A549 (cell line): ENCODE measurements at regions not wholly inside any gene's neighbourhood (a gene's known extent, or its start where the extent isn't known, plus 50 kb on each side); places are given as distances from the start of the nearest gene placed in this dataset.

Source experiments
- ATAC-seq, 2 experiments: fragments of 200-7000 bp in 1 of 2; fragments of >200 bp in 1 of 2; cut with Nextera tagmentation in 1 of 2; cut with Tn5 transposase in 1 of 2; 3 replicates each; pipeline versions ENCODE4 v1.8.0 to v1.9.1; 2018 to 2020; ENCODE audit warnings: mild to moderate bottlenecking in 1 of 2, moderate library complexity in 1 of 2
- CTCF ChIA-PET: fragments of 300-600 bp; sonication (Branson Sonifier 250); formaldehyde crosslinking; extraction: SDS; loops from one replicate; lab custom pipeline; 2021; ENCODE audit warnings: antibody characterized with exemption, inconsistent platforms; lab: Yijun Ruan, JAX
- POLR2A ChIA-PET: fragments of 350-600 bp; formaldehyde crosslinking; extraction: SDS; loops from one replicate; lab custom pipeline; 2021; ENCODE audit warnings: antibody characterized with exemption, inconsistent platforms; lab: Yijun Ruan, JAX
- DNase-seq, 2 experiments: peaks; one replicate each; pipeline versions ENCODE4 v3.0.0 to v3.0.0-alpha.2; 2011 to 2016; ENCODE audit warnings: low read depth in 1 of 2, low spot score in 1 of 2
- FAIRE-seq: peaks from 2 replicates; lab custom pipeline; 2011; peaks lifted over from hg19 to GRCh38; lab: Jason Lieb, UNC
- H3K27ac ChIP-seq, 2 experiments: fragments of >200 bp; sonication (Bioruptor Twin); formaldehyde crosslinking; 3 replicates each; pipeline ENCODE4 v1.5.1; 2016 to 2017
- H3K4me1 ChIP-seq: fragments of >200 bp; sonication (Bioruptor Twin); formaldehyde crosslinking; 3 replicates; pipeline ENCODE4 v1.6.1; 2016
- H3K4me2 ChIP-seq: fragments of >200 bp; sonication (Bioruptor Twin); formaldehyde crosslinking; 3 replicates; pipeline ENCODE4 v1.6.1; 2016
- H3K4me3 ChIP-seq: fragments of >200 bp; sonication (Bioruptor Twin); formaldehyde crosslinking; 3 replicates; pipeline ENCODE4 v1.5.1; 2016
- H3K9me3 ChIP-seq: fragments of >200 bp; sonication (Bioruptor Twin); formaldehyde crosslinking; 3 replicates; pipeline ENCODE4 v1.6.1; 2016
- EP300 ChIP-seq, 2 experiments: fragments of >200 bp; sonication (Bioruptor Twin); formaldehyde crosslinking; IDR thresholded peaks; 2 replicates in 1 of 2; 3 replicates in 1 of 2; pipeline ENCODE4 v1.6.1; 2016 to 2017
- ESRRA ChIP-seq: fragments of 150-350 bp; IDR thresholded peaks from 2 replicates; pipeline ENCODE4 v1.6.1; 2014; ENCODE audit warnings: mild to moderate bottlenecking, low read length, borderline replicate concordance
- FOXS1 ChIP-seq: fragments of 250-450 bp; sonication (Bioruptor Pico); IDR thresholded peaks from 2 replicates; pipeline ENCODE4 v1.5.0; 2020; ENCODE audit warnings: mild to moderate bottlenecking, moderate library complexity
- HEYL ChIP-seq: fragments of 250-450 bp; sonication (Bioruptor Pico); IDR thresholded peaks from 2 replicates; pipeline ENCODE4 v1.8.0; 2021; ENCODE audit warnings: mild to moderate bottlenecking, moderate library complexity
- HOXA7 ChIP-seq: fragments of 250-450 bp; sonication (Bioruptor Pico); IDR thresholded peaks from 2 replicates; pipeline ENCODE4 v1.5.0; 2020; ENCODE audit warnings: mild to moderate bottlenecking, moderate library complexity
- HOXB5 ChIP-seq: fragments of 250-450 bp; sonication (Bioruptor Pico); IDR thresholded peaks from 2 replicates; pipeline ENCODE4 v1.5.0; 2020; ENCODE audit warnings: mild to moderate bottlenecking, moderate library complexity
- JUN ChIP-seq, 2 experiments: fragments of >200 bp; sonication (Bioruptor Twin); formaldehyde crosslinking; IDR thresholded peaks; 2 replicates in 1 of 2; 3 replicates in 1 of 2; pipeline ENCODE4 v1.6.1; 2016 to 2017
- KDM1A ChIP-seq: fragments of 200-600 bp; sonication (generic); IDR thresholded peaks from 2 replicates; pipeline ENCODE4 v1.6.1; 2016; ENCODE audit warnings: low read depth, mild to moderate bottlenecking
- NPAS2 ChIP-seq: fragments of 250-450 bp; sonication (Bioruptor Pico); IDR thresholded peaks from 2 replicates; pipeline ENCODE4 v1.8.0; 2022; ENCODE audit warnings: mild to moderate bottlenecking, moderate library complexity, borderline replicate concordance
- PHF8 ChIP-seq: fragments of 200-600 bp; sonication (generic); IDR thresholded peaks from 2 replicates; pipeline ENCODE4 v1.6.1; 2016; ENCODE audit warnings: low read depth, mild to moderate bottlenecking, antibody characterized with exemption, moderate library complexity, borderline replicate concordance
- POLR2AphosphoS2 ChIP-seq: conservative IDR thresholded peaks from 2 replicates; pipeline ENCODE4 v1.6.1; 2012; ENCODE audit warnings: low read length, improper control_type of control experiment, inconsistent platforms
- RAD21 ChIP-seq, 2 experiments: fragments of >200 bp in 1 of 2; sonication (Bioruptor Twin) in 1 of 2; formaldehyde crosslinking in 1 of 2; IDR thresholded peaks in 1 of 2; conservative IDR thresholded peaks in 1 of 2; 2 replicates in 1 of 2; 3 replicates in 1 of 2; pipeline ENCODE4 v1.6.1; 2012 to 2018; ENCODE audit warnings: inconsistent platforms in 1 of 2
- RFX5 ChIP-seq: fragments of 450-650 bp; IDR thresholded peaks from 2 replicates; pipeline ENCODE4 v1.7.1; 2014; ENCODE audit warnings: antibody characterized with exemption, mild to moderate bottlenecking, moderate library complexity
- SMC3 ChIP-seq: fragments of >200 bp; sonication (Bioruptor Twin); formaldehyde crosslinking; IDR thresholded peaks from 3 replicates; pipeline ENCODE4 v1.6.1; 2018; ENCODE audit warnings: inconsistent platforms
- WGBS: methylation state at CpG from one replicate; pipeline ENCODE4 v1.1.6; 2017; ENCODE audit errors: missing lambda C conversion rate; 5-methylcytosine and 5-hydroxymethylcytosine counted together
- TF ChIP-seq, protein P1 (sequence below): fragments of 250-450 bp; sonication (Bioruptor Pico); IDR thresholded peaks from 2 replicates; pipeline ENCODE4 v1.5.0; 2021; ENCODE audit warnings: mild to moderate bottlenecking, moderate library complexity, borderline replicate concordance
- TF ChIP-seq, protein P2 (sequence below): fragments of 200-600 bp; sonication (generic); IDR thresholded peaks from 2 replicates; pipeline ENCODE4 v1.6.1; 2016; ENCODE audit warnings: antibody characterized with exemption, mild to moderate bottlenecking, moderate library complexity
- TF ChIP-seq, protein P3 (sequence below): fragments of 250-450 bp; sonication (Bioruptor Pico); IDR thresholded peaks from 2 replicates; pipeline ENCODE4 v1.5.0; 2020; ENCODE audit warnings: low read depth, mild to moderate bottlenecking, moderate library complexity
- TF ChIP-seq, protein P4 (sequence below): IDR thresholded peaks from 2 replicates; pipeline ENCODE4 v1.6.1; 2012; ENCODE audit warnings: low read depth, borderline replicate concordance
- TF ChIP-seq, protein P5 (sequence below): IDR thresholded peaks from 2 replicates; pipeline ENCODE4 v1.6.1; 2012

DNA sequence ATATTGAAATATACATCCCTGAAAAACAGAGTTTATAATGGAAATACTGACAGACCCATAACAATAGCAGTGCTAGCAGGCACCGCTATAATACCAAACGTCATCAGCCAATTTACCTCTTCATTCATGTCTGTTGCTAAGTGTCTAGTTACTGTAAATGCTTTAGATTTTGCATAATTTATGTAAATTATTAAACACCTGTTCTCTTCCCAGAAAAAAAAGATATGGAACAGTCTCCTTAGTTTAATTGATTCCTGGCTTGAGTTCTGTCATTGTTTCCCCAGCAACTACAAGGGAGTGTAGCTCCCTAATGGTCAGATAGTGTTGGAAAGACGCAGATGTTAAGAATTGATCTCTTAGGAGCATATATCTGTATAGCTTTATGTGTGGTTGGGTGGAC, 817.9 kb upstream of the ADGRL2 start:
- 48% methylated on average over 3 of the region's 3 CpGs for WGBS
- ATAC-seq (no peak), FAIRE-seq (no peak), DNase-seq (no peak)
- ChIA-PET CTCF (no interaction called here), POLR2A (no interaction called here)
- H3K27ac ChIP-seq = no peak overlapping the region
- H3K4me3 ChIP-seq = no peak overlapping the region
- no peaks in the 10 kb centered on the region for H3K4me1 ChIP-seq
- no peak for TF ChIP-seq SMC3
- no peak for TF ChIP-seq KDM1A
- H3K9me3 ChIP-seq = no peaks in the 10 kb centered on the region
- H3K4me2 ChIP-seq = no peak overlapping the region

DNA sequence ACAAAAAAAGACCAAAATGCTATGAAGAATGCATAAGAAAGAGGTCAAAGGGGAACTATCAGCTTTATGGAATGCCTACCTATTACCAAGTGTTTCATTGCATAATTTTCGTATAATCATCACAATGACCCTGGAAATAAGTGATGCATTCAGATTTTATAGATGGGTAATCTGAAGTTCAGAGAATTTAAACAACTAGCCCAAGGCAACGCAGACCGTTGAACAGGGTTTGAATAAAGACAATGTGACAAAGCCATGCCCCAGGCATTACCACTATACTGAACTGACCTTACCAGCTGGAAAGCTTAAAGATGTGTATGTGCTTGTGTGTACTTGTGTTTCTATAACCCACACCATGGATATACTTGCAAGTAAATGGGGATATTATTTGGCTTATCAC, 827.6 kb upstream of the ADGRL2 start:
- ChIA-PET POLR2A (no interaction called here), CTCF (no interaction called here)
- FAIRE-seq (no peak), DNase-seq (no peak), ATAC-seq (no peak)
- Histone ChIP-seq H3K4me3 (no peak overlapping the region), H3K4me2 (no peak overlapping the region), H3K4me1 (no peaks in the 10 kb centered on the region), H3K27ac (no peak overlapping the region), H3K9me3 (no peaks in the 10 kb centered on the region)
- WGBS = 47% methylated on average over 3 of the region's 3 CpGs
- TF ChIP-seq FOXS1 (CRISPR knock-in tag) (no peak), RAD21 (conservative IDR thresholded peaks at IDR 0.05 in 1 of 2, IDR thresholded peaks at IDR 0.05 in 1 of 2) (no peak), ESRRA (no peak), POLR2AphosphoS2 (no peak)
- TF ChIP-seq, protein P1, sequence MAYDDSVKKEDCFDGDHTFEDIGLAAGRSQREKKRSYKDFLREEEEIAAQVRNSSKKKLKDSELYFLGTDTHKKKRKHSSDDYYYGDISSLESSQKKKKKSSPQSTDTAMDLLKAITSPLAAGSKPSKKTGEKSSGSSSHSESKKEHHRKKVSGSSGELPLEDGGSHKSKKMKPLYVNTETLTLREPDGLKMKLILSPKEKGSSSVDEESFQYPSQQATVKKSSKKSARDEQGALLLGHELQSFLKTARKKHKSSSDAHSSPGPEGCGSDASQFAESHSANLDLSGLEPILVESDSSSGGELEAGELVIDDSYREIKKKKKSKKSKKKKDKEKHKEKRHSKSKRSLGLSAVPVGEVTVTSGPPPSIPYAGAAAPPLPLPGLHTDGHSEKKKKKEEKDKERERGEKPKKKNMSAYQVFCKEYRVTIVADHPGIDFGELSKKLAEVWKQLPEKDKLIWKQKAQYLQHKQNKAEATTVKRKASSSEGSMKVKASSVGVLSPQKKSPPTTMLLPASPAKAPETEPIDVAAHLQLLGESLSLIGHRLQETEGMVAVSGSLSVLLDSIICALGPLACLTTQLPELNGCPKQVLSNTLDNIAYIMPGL (CRISPR knock-in tag) = no peak
- TF ChIP-seq, protein P2, sequence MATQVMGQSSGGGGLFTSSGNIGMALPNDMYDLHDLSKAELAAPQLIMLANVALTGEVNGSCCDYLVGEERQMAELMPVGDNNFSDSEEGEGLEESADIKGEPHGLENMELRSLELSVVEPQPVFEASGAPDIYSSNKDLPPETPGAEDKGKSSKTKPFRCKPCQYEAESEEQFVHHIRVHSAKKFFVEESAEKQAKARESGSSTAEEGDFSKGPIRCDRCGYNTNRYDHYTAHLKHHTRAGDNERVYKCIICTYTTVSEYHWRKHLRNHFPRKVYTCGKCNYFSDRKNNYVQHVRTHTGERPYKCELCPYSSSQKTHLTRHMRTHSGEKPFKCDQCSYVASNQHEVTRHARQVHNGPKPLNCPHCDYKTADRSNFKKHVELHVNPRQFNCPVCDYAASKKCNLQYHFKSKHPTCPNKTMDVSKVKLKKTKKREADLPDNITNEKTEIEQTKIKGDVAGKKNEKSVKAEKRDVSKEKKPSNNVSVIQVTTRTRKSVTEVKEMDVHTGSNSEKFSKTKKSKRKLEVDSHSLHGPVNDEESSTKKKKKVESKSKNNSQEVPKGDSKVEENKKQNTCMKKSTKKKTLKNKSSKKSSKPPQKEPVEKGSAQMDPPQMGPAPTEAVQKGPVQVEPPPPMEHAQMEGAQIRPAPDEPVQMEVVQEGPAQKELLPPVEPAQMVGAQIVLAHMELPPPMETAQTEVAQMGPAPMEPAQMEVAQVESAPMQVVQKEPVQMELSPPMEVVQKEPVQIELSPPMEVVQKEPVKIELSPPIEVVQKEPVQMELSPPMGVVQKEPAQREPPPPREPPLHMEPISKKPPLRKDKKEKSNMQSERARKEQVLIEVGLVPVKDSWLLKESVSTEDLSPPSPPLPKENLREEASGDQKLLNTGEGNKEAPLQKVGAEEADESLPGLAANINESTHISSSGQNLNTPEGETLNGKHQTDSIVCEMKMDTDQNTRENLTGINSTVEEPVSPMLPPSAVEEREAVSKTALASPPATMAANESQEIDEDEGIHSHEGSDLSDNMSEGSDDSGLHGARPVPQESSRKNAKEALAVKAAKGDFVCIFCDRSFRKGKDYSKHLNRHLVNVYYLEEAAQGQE = no peak

DNA sequence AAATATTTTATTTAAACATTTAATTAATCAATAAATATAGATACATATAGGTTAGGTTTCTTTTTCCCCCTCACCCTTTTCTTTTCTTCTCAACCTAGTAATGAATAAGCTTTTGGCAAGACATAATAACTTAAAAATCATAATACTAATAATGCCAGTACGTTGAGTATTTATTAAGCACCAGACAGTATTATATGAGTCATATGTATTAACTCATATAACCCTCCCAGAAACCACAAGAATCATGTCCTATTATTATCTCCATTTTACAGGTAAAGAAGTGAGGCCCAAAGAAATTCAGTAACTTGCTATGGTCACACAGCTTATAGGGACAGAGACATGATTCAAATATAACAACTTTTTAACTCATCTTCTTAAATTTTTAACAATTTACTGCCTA, 834.5 kb upstream of the ADGRL2 start:
- DNase-seq = no peak
- Histone ChIP-seq H3K4me1 (no peaks in the 10 kb centered on the region), H3K4me2 (no peak overlapping the region), H3K4me3 (no peak overlapping the region), H3K27ac (no peak overlapping the region), H3K9me3 (no peaks in the 10 kb centered on the region)
- no peak for ATAC-seq
- ChIA-PET POLR2A (no interaction called here), CTCF (no interaction called here)
- no peak for FAIRE-seq
- 9% methylated on average over 1 of the region's 1 CpG for WGBS
- TF ChIP-seq KDM1A (no peak), EP300 (IDR thresholded peaks at IDR 0.05) (no peak), HOXA7 (no peak)
- TF ChIP-seq, protein P3, sequence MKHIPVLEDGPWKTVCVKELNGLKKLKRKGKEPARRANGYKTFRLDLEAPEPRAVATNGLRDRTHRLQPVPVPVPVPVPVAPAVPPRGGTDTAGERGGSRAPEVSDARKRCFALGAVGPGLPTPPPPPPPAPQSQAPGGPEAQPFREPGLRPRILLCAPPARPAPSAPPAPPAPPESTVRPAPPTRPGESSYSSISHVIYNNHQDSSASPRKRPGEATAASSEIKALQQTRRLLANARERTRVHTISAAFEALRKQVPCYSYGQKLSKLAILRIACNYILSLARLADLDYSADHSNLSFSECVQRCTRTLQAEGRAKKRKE (CRISPR knock-in tag) = no peak

DNA sequence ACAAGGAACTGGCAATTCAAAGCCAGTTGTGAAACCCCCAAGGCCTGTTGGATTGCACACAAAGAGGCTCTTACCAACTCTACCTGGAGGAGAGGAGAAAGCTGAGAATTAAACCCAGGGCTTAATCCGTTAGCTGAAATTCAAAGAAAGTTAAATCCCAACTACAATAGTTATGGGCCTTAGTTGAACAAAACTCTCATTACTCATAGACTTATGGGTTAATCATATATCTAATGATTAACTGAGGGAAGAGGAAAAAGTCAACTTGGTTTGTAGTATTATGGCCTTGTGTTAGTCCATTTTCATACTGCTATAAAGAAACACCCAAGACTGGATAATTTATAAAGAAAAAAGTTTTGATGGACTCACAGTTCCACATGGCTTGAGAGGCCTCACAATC, 838.2 kb upstream of the ADGRL2 start:
- Histone ChIP-seq H3K4me2 (no peak overlapping the region), H3K9me3 (no peaks in the 10 kb centered on the region), H3K4me3 (no peak overlapping the region), H3K4me1 (no peaks in the 10 kb centered on the region), H3K27ac (no peak overlapping the region)
- ATAC-seq (no peak), DNase-seq (no peak), FAIRE-seq (no peak)
- WGBS = 60% methylated on average over 1 of the region's 1 CpG
- POLR2A ChIA-PET = no interaction called here
- CTCF ChIA-PET = no interaction called here
- TF ChIP-seq RFX5 (no peak), HEYL (no peak), JUN (IDR thresholded peaks at IDR 0.05) (no peak), NPAS2 (CRISPR knock-in tag) (no peak), PHF8 (no peak), HOXB5 (CRISPR knock-in tag) (no peak), POLR2AphosphoS2 (no peak)
- TF ChIP-seq, protein P4, sequence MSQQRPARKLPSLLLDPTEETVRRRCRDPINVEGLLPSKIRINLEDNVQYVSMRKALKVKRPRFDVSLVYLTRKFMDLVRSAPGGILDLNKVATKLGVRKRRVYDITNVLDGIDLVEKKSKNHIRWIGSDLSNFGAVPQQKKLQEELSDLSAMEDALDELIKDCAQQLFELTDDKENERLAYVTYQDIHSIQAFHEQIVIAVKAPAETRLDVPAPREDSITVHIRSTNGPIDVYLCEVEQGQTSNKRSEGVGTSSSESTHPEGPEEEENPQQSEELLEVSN = no peak
- TF ChIP-seq, protein P2 = no peak
- TF ChIP-seq, protein P5, sequence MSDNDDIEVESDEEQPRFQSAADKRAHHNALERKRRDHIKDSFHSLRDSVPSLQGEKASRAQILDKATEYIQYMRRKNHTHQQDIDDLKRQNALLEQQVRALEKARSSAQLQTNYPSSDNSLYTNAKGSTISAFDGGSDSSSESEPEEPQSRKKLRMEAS = no peak
